Fibroblast of skin of left biceps (primary cell): ENCODE measurements at regions not wholly inside any gene's neighbourhood (a gene's known extent, or its start where the extent isn't known, plus 50 kb on each side); places are given as distances from the start of the nearest gene placed in this dataset.
A peak's percentile ranks its signal among the peaks of the same experiment; 100 is the strongest.

ENCODE experiments used
- DNase-seq, 2 experiments: peaks; one replicate each; pipeline ENCODE4 v3.0.0-alpha.2; 2013; ENCODE audit warnings: low read depth in 2 of 2

GRCh38 chr11:119521551-119521950 lies 98.6 kb upstream of the THY1 start:
- DNase-seq = no peak

- DNase-seq = no peak
These were observed 98.0 kb upstream of the THY1 start for GRCh38 chr11:119520966-119521365.

- no peak for DNase-seq
These were observed 97.4 kb upstream of the THY1 start for GRCh38 chr11:119520400-119520799.

- no peak for DNase-seq
These were observed 96.8 kb upstream of the THY1 start for GRCh38 chr11:119519796-119520195.

DNA sequence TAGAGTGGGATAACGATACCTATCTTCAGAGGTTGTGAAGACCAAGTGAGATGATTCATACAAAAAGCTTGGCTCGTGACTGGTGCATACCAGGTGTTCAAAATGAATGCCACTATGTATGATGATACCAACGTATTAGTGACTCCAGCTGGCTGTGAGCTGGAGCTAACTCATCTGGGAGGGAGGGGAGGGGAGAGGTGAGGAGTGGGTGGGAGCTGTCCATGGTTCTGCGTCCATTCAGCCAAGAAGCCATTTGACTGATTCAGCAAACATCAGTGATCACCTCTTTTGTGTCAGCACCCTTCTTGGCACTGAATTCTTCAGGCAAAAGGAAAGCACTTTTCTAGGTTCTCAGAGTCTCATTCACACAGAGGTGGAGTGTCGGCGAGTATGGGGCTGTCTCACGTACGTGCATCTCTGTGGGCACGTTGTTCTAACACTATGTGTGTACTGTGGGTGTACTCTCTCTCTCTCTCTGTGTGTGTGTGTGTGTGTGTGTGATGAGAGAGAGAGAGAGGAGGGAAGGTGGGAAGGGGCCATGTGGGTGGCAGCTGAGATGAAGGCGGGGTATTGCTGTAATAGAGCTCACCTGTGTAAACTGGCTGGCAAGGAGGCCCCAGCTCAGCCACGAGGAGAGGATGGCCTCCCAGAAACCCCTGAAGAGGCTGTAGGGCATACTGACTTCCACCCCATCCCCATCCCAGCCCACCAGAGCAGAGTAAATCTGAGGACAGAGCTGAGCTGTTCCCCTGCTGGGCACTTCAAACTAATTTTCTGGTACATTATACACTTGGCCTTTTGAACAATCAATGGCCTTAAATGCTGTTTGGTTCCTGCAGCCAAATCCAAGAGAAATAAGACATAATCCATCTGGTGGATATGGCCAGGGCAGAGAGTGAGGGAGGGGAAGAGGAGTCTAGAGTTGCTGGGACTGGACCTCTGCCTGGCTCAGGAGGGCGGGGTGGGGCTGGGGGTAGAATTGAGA lies 96.1 kb upstream of the THY1 start:
- peak in 1 of 2 experiments; percentile 8 for DNase-seq

GRCh38 chr11:119515771-119516400 lies 92.9 kb upstream of the THY1 start:
- no peak for DNase-seq

GRCh38 chr11:119513806-119514170 lies 90.8 kb upstream of the THY1 start:
- DNase-seq = no peak

GRCh38 chr11:119513131-119513805 lies 90.3 kb upstream of the THY1 start:
- no peak for DNase-seq

GRCh38 chr11:119512369-119512768 lies 89.4 kb upstream of the THY1 start:
- no peak for DNase-seq

GRCh38 chr11:119511614-119512306 lies 88.8 kb upstream of the THY1 start:
- DNase-seq = no peak

- DNase-seq = peak; percentile 72 to 76
These were observed 87.0 kb upstream of the THY1 start for GRCh38 chr11:119509969-119510401.

- DNase-seq = peak in 1 of 2 experiments; percentile 18
These were observed 86.4 kb upstream of the THY1 start for GRCh38 chr11:119509282-119509841.

- no peak for DNase-seq
These were observed 83.5 kb upstream of the THY1 start for GRCh38 chr11:119506436-119506835.

GRCh38 chr11:119505861-119506260 lies 82.9 kb upstream of the THY1 start:
- DNase-seq = no peak

DNA sequence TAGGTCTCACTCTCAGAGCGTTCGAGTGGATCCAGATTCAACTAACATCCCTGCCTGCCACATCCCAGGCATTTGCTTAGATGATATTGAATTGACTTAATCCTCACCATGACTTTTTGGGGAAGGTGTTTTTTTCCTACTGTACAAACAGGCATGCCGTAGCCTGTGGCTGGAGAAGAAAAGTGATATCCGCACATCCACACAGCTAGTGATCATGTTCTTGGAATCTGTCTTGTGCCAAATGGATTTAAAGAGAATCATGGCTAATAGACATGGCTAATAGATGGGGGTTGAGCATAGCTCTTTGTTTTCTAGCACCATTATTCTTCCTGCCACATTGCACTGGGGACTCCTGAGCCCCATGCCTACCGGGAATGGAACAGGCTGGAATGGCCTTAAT lies 82.1 kb upstream of the THY1 start:
- no peak for DNase-seq

DNA sequence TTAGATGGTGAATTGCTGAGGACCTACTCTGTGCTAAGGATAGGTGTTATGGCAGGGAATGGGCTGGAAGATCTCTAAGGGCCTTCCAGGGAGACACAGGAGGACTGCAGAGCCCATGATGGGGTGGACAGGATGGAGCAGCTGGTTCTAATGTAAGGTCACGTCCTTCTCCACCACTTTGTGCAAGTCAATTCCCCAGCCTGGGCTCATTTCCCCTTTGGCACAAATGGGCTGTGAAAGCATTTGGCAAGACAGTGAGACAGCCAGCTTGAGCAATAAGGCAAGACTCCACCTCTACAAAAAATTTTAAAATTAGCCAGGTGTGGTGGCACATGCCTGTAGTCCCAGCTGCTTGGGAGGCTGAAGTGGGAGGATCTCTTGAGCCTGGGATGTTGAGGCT lies 81.4 kb upstream of the THY1 start:
- no peak for DNase-seq

- no peak for DNase-seq
These were observed 78.9 kb upstream of the THY1 start for GRCh38 chr11:119501777-119502405.

GRCh38 chr11:119497717-119498116 lies 74.7 kb upstream of the THY1 start:
- no peak for DNase-seq

GRCh38 chr11:119496997-119497396 lies 74.0 kb upstream of the THY1 start:
- no peak for DNase-seq

GRCh38 chr11:119496469-119496868 lies 73.5 kb upstream of the THY1 start:
- DNase-seq = peak in 1 of 2 experiments; percentile 42

- no peak for DNase-seq
These were observed 70.7 kb upstream of the THY1 start for GRCh38 chr11:119493712-119494111.
